ENCODE measurements at regions not wholly inside any gene's neighbourhood (a gene's known extent, or its start where the extent isn't known, plus 50 kb on each side); places are given as distances from the start of the nearest gene placed in this dataset.
A peak's percentile ranks its signal among the peaks of the same experiment; 100 is the strongest.

DNA sequence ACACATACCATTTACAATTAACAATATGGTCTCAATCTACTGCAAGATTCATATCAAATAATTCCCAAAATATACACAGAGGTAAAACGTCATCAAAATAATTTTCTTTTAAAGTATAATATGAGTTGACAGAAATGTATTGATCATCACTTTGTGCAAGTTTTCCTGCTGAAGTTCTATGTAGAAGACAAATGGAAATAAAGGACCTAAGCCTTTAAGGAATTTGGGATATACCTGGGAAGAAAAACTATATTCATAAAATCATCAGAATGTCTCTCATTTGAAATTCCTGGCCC, 61.1 kb upstream of the DAAM1 start:
- Histone ChIP-seq H3K27me3 (no peaks in the 10 kb centered on the region), H3K27ac (peak overlapping the region in 2 of 4 donors; percentile 35 to 49), H3K36me3 (no peaks in the 10 kb centered on the region), H3K9me3 (no peaks in the 10 kb centered on the region), H3K4me1 (peaks cover 0 to 29% (median 12%) of the 10 kb centered on the region in 4 donors), H3K4me3 (no peak overlapping the region)
- TF ChIP-seq, protein P1, sequence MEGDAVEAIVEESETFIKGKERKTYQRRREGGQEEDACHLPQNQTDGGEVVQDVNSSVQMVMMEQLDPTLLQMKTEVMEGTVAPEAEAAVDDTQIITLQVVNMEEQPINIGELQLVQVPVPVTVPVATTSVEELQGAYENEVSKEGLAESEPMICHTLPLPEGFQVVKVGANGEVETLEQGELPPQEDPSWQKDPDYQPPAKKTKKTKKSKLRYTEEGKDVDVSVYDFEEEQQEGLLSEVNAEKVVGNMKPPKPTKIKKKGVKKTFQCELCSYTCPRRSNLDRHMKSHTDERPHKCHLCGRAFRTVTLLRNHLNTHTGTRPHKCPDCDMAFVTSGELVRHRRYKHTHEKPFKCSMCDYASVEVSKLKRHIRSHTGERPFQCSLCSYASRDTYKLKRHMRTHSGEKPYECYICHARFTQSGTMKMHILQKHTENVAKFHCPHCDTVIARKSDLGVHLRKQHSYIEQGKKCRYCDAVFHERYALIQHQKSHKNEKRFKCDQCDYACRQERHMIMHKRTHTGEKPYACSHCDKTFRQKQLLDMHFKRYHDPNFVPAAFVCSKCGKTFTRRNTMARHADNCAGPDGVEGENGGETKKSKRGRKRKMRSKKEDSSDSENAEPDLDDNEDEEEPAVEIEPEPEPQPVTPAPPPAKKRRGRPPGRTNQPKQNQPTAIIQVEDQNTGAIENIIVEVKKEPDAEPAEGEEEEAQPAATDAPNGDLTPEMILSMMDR (IDR thresholded peaks at IDR 0.05): no peak
- TF ChIP-seq POLR2AphosphoS5 (IDR thresholded peaks at IDR 0.05) (no peak), POLR2A (IDR thresholded peaks at IDR 0.05) (no peak), EP300 (IDR thresholded peaks at IDR 0.05) (no peak)
- no peak for DNase-seq
- whole genome bisulfite sequencing, 2 donors: 85 to 89% methylated on average over 1 of the region's 1 CpG
- intact Hi-C loops (cut with DNase I): loop anchor here (1.0 to 5.0 kb wide), 3 partner anchors 300 to 450 kb away; partner anchors contain the start of gene CCDC175

GRCh38 chr14:59130462-59130861, 58.0 kb upstream of the DAAM1 start:
- WGBS, 2 donors: 83 to 90% methylated on average over 7 of the region's 7 CpGs
- intact Hi-C loops (cut with DNase I): loop anchor here (5.0 kb wide), 1 partner anchor 57 kb away; the partner anchor contains the start of gene DAAM1
- Histone ChIP-seq H3K36me3 (no peaks in the 10 kb centered on the region), H3K27ac (peak overlapping the region in 3 of 4 donors; percentile 13 to 63 (median 60)), H3K4me1 (peaks cover 0 to 42% (median 24%) of the 10 kb centered on the region in 4 donors), H3K4me3 (no peak overlapping the region), H3K27me3 (no peaks in the 10 kb centered on the region), H3K9me3 (no peaks in the 10 kb centered on the region)
- TF ChIP-seq EP300 (IDR thresholded peaks at IDR 0.05) (no peak), POLR2AphosphoS5 (IDR thresholded peaks at IDR 0.05) (peak in 2 of 4 donors; percentile 15 to 45)
- DNase-seq: peak; percentile 71

GRCh38 chr14:59131938-59132795, 56.3 kb upstream of the DAAM1 start:
- Histone ChIP-seq H3K9me3 (no peaks in the 10 kb centered on the region), H3K27ac (peak overlapping the region in 2 of 4 donors; percentile 42 to 60), H3K27me3 (no peaks in the 10 kb centered on the region), H3K36me3 (no peaks in the 10 kb centered on the region), H3K4me3 (no peak overlapping the region), H3K4me1 (peaks cover 0 to 42% (median 24%) of the 10 kb centered on the region in 4 donors)
- 60 to 78% methylated on average over 5 of the region's 5 CpGs for WGBS, 2 donors
- DNase-seq: no peak
- intact Hi-C loops (cut with DNase I): loop anchor here (5.0 kb wide), 1 partner anchor 55 kb away; the partner anchor contains the start of gene DAAM1
- TF ChIP-seq POLR2AphosphoS5 (IDR thresholded peaks at IDR 0.05) (no peak), EP300 (IDR thresholded peaks at IDR 0.05) (no peak), POLR2A (IDR thresholded peaks at IDR 0.05) (no peak)
- TF ChIP-seq, protein P1 (IDR thresholded peaks at IDR 0.05): no peak

DNA sequence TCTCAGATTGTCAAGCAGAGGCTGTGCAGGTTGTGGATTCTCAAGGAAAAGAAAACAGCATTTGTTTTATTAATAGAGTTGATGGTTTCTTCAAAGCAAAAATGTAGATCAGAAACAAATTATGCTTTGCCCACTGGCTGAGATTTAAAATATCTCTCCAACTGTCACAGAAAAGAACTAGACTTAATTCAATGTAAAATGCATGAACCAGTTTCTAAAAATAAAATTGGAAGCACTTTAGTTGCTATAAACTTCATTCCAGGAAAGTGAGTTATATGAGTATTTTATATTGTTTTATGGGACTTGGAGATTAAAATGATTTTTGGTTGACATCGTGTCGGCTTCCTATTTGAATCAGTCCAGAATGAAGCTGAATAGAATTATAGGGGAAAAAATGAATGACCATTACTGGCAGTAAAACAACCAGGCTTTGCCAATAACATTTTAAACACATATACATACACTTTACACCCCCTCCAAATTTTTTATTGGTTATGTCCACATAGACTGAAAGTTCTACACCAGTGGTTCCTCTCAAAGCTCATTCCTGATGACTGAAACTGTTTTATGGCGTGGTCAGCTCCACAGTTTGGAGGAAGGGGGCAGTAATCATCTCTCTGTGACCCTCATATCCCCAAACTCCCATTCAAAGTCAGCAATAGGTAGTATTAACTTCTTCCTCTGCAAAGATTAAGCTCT, 55.5 kb upstream of the DAAM1 start:
- H3K27ac ChIP-seq: peak overlapping the region in 2 of 4 donors; percentile 42 to 60
- WGBS, 2 donors: 18 to 55% methylated on average over 3 of the region's 3 CpGs
- intact Hi-C loops (cut with DNase I): loop anchor here (5.0 kb wide), 1 partner anchor 54 kb away; the partner anchor contains the start of gene DAAM1

More for the DNA sequence above, 55.5 kb upstream of the DAAM1 start:
- Histone ChIP-seq H3K27me3 (no peaks in the 10 kb centered on the region), H3K4me3 (no peak overlapping the region), H3K9me3 (no peaks in the 10 kb centered on the region), H3K4me1 (peaks cover 0 to 42% (median 24%) of the 10 kb centered on the region in 4 donors), H3K36me3 (no peaks in the 10 kb centered on the region)
- DNase-seq: no peak
- no peak for TF ChIP-seq EP300 (IDR thresholded peaks at IDR 0.05)
- TF ChIP-seq, protein P1 (IDR thresholded peaks at IDR 0.05): peak in 1 of 4 experiments; percentile 12
- TF ChIP-seq POLR2A (IDR thresholded peaks at IDR 0.05): no peak
- peak in 1 of 4 donors; percentile 29 for TF ChIP-seq POLR2AphosphoS5 (IDR thresholded peaks at IDR 0.05)
